ENCODE measurements at regions not wholly inside any gene's neighbourhood (a gene's known extent, or its start where the extent isn't known, plus 50 kb on each side); places are given as distances from the start of the nearest gene placed in this dataset.

DNA sequence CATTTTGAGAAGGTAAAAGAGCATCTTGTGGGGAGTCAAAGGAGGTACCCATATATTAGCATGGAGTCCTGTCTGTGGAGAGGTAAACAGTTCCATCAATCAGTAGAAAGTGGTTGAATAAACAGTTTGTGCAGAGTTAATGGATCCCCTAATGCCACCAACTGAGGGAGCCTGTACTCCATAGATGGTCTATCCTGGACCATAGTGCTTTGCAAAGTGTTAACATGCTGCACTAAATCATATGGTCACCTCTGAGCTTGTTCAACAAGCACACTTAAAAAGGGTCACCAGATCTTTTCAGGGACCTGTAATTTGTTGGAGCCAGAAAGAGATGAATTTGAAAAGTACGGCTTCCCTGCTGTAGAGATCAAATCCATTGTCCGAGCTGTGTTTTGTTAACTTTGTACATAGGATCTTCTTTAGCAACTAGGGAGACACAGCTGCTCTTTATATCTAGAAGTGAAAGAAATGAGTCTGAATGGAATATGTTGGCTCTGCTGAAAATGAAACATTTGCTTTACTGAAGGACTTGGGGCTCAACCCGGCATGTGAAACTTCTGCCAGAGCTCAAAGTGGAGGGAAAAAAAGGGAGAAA is 366.4 kb downstream of the ETNK1 start:
- TF ChIP-seq, protein P1, sequence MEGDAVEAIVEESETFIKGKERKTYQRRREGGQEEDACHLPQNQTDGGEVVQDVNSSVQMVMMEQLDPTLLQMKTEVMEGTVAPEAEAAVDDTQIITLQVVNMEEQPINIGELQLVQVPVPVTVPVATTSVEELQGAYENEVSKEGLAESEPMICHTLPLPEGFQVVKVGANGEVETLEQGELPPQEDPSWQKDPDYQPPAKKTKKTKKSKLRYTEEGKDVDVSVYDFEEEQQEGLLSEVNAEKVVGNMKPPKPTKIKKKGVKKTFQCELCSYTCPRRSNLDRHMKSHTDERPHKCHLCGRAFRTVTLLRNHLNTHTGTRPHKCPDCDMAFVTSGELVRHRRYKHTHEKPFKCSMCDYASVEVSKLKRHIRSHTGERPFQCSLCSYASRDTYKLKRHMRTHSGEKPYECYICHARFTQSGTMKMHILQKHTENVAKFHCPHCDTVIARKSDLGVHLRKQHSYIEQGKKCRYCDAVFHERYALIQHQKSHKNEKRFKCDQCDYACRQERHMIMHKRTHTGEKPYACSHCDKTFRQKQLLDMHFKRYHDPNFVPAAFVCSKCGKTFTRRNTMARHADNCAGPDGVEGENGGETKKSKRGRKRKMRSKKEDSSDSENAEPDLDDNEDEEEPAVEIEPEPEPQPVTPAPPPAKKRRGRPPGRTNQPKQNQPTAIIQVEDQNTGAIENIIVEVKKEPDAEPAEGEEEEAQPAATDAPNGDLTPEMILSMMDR (conservative IDR thresholded peaks at IDR 0.05; ENCODE audit: low read length), result no peak
- no peak for TF ChIP-seq EZH2phosphoT487 (IDR thresholded peaks at IDR 0.05; ENCODE audit: borderline replicate concordance)

Measured in Loucy (cell line).